Tibial nerve (tissue), 4 donors: ENCODE measurements at regions not wholly inside any gene's neighbourhood (a gene's known extent, or its start where the extent isn't known, plus 50 kb on each side); places are given as distances from the start of the nearest gene placed in this dataset.

Experiments
- CTCF ChIP-seq, 5 experiments: fragments of 200-600 bp in 3 of 5; fragments of 450-650 bp in 2 of 5; sonication (generic) in 3 of 5; IDR thresholded peaks; one replicate each; pipeline ENCODE4 v1.5.1; 2016 to 2019; ENCODE audit warnings: antibody characterized with exemption in 5 of 5, mild to moderate bottlenecking in 3 of 5, moderate library complexity in 2 of 5
- EP300 ChIP-seq, 2 donors: sonication (generic); formaldehyde crosslinking; IDR thresholded peaks; one replicate each; pipeline ENCODE4 v1.6.1; 2017; ENCODE audit warnings: antibody characterized with exemption in 2 of 2, mild to moderate bottlenecking in 1 of 2

GRCh38 chr20:18922898-18923297 lies 109.3 kb downstream of the SCP2D1 start:
- no peak for TF ChIP-seq EP300 (IDR thresholded peaks at IDR 0.05)
- TF ChIP-seq CTCF (IDR thresholded peaks at IDR 0.05), result no peak
